Activated CD8-positive, alpha-beta memory T cell treated with anti-CD3 and anti-CD28 coated beads for 36 hours (primary cell): ENCODE measurements at regions not wholly inside any gene's neighbourhood (a gene's known extent, or its start where the extent isn't known, plus 50 kb on each side); places are given as distances from the start of the nearest gene placed in this dataset.

Experiments used
- CTCF ChIA-PET: fragments of 350-600 bp; sonication (Branson Sonifier 250); formaldehyde crosslinking; loops from one replicate; lab custom pipeline; 2021; ENCODE audit warnings: antibody characterized with exemption; lab: Charles Lee
- POLR2A ChIA-PET: fragments of 350-600 bp; sonication (Branson Sonifier 250); formaldehyde crosslinking; loops from one replicate; lab custom pipeline; 2021; ENCODE audit warnings: antibody characterized with exemption; lab: Charles Lee

DNA sequence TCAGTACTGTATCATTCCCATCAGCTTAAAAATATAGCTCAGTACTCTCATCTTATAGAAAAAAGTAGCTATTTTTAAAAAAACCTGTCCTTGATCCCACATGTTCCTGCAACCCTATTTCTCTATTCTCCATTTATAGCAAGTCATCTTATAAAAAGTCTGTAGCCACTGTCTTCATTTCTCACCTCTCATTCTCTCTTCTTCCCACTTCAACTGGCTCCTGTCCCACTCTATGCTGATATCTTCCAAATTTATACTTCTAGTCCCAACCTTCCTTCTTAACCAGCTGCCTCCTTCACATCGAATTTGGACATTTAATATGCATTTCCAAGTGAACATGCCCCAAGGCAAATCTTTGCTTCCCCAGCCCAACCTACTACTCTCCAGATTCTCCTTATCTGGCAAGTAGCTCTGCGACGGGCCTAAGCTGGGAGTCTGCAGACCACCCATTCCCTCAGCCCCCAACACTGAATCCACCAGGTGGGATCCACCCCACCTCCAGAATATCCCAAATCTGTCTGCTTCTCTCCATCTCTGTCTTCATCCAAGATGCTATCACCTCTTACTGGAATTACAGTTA lies 52.0 kb upstream of the TANC2 start:
- CTCF ChIA-PET = interaction anchor here (0.5 to 0.7 kb wide), 2 partner anchors 25 to 548 kb away, joined by 3 to 4 read pairs; no protein-coding TSS in a partner anchor

DNA sequence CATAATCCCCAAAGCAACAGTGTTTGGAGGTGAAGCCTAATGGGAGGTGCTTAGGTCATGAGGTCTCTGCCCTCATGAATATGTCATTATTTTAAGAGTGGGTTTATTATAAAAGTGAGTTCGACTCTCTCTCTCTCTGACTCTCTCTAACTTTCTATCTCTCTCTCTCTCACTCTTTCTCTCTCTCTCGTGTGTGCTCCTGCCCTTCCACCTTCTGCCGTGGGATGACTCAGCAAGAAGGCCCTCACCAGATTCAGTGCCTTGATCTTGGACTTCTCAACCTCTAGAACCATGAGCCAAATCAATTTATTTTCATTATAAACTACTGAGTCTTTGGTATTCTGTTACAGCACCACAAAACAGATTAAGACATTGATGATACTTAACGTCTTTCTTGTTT lies 53.7 kb upstream of the TANC2 start:
- ChIA-PET CTCF (no interaction called here), POLR2A (no interaction called here)

More for the DNA sequence above, 52.0 kb upstream of the TANC2 start:
- POLR2A ChIA-PET = no interaction called here

DNA sequence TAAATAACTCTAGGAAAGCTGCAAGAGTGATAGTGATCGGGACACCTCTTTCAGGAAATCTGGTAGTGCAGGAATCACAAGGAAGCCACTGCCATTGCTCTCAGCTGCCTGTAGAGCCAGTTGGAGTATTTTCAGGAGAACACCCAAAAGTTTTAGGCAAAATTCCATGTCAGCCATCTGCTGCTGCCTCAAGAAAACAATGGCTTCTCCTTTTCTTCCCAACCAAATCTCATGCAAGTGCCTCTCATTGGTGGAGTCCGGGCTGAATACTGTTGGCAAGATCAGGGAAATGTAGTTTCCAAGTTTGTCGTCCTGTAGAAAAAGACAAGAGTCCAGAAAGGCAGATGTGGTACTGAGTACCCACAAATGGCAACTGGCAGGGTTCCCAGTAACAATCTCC lies 54.9 kb upstream of the TANC2 start:
- ChIA-PET CTCF (no interaction called here), POLR2A (no interaction called here)

- ChIA-PET POLR2A (no interaction called here), CTCF (no interaction called here)
Observed at GRCh38 chr17:62910277-62910676, 55.8 kb upstream of the TANC2 start.

GRCh38 chr17:62907961-62908360 lies 58.1 kb upstream of the TANC2 start:
- ChIA-PET POLR2A (no interaction called here), CTCF (no interaction called here)

GRCh38 chr17:62906881-62907280 lies 59.2 kb upstream of the TANC2 start:
- ChIA-PET POLR2A (no interaction called here), CTCF (no interaction called here)

DNA sequence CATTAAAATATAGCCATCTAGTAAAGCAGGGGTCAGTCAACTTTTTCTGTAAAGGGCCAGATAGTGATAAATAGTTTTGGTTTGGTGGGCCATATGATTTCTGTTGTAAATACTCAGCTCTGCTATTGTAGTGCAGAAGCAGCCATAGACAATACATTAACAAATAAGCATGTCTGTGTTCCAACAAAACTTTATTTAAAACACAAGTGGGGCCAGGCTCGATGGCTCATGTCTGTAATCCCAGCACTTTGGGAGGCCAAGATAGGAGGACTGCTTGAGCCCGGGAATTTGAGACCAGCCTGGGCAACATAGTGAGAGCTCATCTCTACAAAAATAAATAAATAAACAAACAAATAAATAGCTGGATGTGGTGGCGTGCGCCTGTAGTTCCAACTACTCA lies 60.8 kb upstream of the TANC2 start:
- ChIA-PET CTCF (interaction anchor here (0.6 kb wide), 1 partner anchor 16 kb away, joined by 3 read pairs; no protein-coding TSS in a partner anchor), POLR2A (no interaction called here)

DNA sequence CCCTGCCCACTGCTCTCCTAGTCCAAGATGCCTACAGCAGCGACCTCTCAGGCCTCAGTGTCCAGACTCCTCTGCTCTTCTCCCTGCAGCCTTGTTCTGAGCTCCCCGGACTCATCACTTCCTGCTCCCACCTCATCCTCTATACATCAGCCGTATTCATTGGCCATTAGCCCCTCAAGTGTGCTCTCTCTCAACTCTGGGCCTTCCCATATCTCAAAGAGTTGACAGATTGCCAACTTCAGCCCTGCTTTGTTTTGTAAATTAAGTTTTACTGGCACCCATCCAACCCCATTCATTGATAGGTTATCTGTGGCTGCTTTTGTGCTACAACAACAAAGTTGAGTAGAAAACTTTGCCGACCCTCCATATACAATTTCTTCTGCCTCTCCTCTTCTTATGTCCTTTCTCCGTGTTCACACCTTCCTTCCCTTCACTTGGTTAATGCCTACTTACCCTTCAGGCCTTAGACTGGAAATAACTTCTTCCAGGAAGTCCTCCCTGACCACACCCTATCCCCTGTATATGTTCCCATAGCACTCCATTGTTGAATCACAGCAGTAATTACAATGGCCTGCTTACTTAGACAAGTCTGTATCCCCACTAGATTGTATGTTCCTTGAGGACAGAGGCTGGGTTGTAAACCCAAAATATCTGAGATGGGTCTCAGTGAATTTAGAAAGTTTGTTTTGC lies 63.4 kb upstream of the TANC2 start:
- CTCF ChIA-PET = no interaction called here
- POLR2A ChIA-PET = no interaction called here

- POLR2A ChIA-PET = no interaction called here
- CTCF ChIA-PET = no interaction called here
Observed at GRCh38 chr17:62901544-62901943, 64.5 kb upstream of the TANC2 start.

GRCh38 chr17:62900096-62900495 lies 65.9 kb upstream of the TANC2 start:
- CTCF ChIA-PET = no interaction called here
- POLR2A ChIA-PET = no interaction called here

- CTCF ChIA-PET = no interaction called here
Observed at GRCh38 chr17:62899361-62899760, 66.7 kb upstream of the TANC2 start.

DNA sequence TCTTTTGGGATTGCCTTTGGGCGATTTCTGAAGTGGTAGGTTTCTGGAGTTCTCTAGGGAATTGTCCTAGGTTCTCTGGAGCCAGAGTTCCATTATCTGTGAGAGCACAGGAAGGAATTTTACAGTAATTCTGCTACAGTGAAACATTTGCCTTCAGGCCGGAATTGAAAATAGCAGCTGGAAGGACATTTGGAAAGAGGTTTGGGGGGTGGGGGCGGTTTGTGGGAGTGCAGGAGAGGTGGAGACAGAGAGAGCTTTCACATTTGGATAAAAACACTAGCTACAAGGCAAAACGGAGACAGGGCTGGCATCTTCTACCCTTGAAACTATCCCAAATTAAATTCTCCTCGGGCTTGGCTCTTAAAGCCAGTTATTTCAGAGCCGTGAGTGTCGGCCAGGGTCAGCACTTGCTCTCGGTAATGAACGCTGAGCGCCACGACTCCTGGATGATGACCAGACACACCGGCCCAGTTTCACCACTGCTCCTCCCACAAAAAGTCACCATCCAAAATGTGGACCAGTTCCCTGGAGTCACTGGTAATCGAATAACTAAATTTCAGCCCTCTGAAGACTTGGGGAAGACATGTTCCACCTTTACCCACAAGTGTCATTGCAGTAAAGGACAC lies 67.7 kb upstream of the TANC2 start:
- POLR2A ChIA-PET = no interaction called here

More at GRCh38 chr17:62899361-62899760, 66.7 kb upstream of the TANC2 start:
- POLR2A ChIA-PET = no interaction called here

GRCh38 chr17:62897706-62898105 lies 68.3 kb upstream of the TANC2 start:
- CTCF ChIA-PET = no interaction called here
- POLR2A ChIA-PET = no interaction called here

More for the DNA sequence above, 67.7 kb upstream of the TANC2 start:
- CTCF ChIA-PET = no interaction called here

GRCh38 chr17:62895320-62896301 lies 70.4 kb upstream of the TANC2 start:
- CTCF ChIA-PET = interaction anchor here (0.6 kb wide), 1 partner anchor 654 kb away, joined by 4 read pairs; no protein-coding TSS in a partner anchor
- POLR2A ChIA-PET = no interaction called here

GRCh38 chr17:62892870-62893338 lies 73.1 kb upstream of the TANC2 start:
- CTCF ChIA-PET = no interaction called here
- POLR2A ChIA-PET = no interaction called here

GRCh38 chr17:62892061-62892675 lies 73.9 kb upstream of the TANC2 start:
- CTCF ChIA-PET = no interaction called here
- POLR2A ChIA-PET = no interaction called here

DNA sequence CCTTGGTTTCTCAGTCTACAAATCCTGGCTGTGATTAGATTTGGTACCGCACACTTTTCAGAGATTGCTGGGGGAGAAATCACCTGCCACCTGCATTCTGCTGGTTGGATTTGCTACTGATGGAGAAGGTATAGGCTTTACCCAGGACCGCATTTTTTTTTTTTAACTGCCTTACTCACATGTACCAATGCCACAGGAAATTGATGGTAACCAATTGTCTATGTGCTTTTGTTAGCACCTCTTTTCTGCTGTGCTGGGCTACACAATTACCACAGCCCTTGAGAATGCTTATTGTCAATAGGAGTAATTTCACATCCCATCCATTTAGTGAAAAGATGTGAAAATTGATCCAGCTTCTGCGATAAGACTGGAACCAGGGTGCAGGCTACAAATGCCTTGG lies 74.4 kb upstream of the TANC2 start:
- CTCF ChIA-PET = no interaction called here
- POLR2A ChIA-PET = no interaction called here

DNA sequence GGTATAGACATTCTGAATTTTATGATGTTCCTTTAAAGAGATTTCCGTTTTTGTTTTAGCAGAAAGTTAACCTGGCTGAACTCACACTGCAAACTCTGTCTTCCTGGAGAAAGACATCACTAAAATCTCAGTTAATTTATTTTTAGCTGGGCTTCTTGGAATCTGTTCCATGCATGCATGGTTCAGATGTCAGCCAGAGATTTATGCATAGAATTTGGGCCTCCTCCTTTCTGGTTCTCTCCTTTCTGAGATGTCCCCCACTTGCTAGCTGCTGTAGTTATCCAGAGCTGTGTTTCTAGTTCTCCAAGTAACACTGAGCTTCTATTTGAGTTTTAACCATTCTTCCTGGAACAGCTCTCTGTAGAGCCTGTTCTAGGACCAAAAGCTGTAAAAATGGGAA lies 77.3 kb upstream of the TANC2 start:
- POLR2A ChIA-PET = no interaction called here
- CTCF ChIA-PET = no interaction called here

- ChIA-PET CTCF (no interaction called here), POLR2A (no interaction called here)
Observed at GRCh38 chr17:62888148-62888547, 77.9 kb upstream of the TANC2 start.
